Panc1 (cell line): ENCODE measurements at regions not wholly inside any gene's neighbourhood (a gene's known extent, or its start where the extent isn't known, plus 50 kb on each side); places are given as distances from the start of the nearest gene placed in this dataset.

Source experiments
- ATAC-seq: fragments of 200-7000 bp; cut with Tn5 transposase; 2 replicates; pipeline ENCODE4 v1.9.1; 2020; ENCODE audit warnings: mild to moderate bottlenecking, moderate library complexity
- BruUV-seq: library from RNA; stranded (reverse); fragments of 400-500 nt; replicated peaks from 2 replicates; lab custom pipeline; 2021; lab: Mats Ljungman, UMichigan
- CTCF ChIA-PET: fragments of 300-600 bp; sonication (Branson Sonifier 250); formaldehyde crosslinking; loops from one replicate; lab custom pipeline; 2022; ENCODE audit warnings: antibody characterized with exemption; lab: Charles Lee
- POLR2A ChIA-PET: fragments of 300-600 bp; sonication (Branson Sonifier 250); formaldehyde crosslinking; loops from one replicate; lab custom pipeline; 2022; ENCODE audit warnings: antibody characterized with exemption; lab: Charles Lee
- DNase-seq: peaks from one replicate; pipeline ENCODE4 v3.0.0-alpha.2; 2010; ENCODE audit warnings: low read depth, low spot score
- H3K27ac ChIP-seq: 2 replicates; pipeline ENCODE4 v1.5.1; 2011; ENCODE audit warnings: mild to moderate bottlenecking, low read length, inconsistent platforms
- H3K27me3 ChIP-seq: fragments of 200-500 bp; sonication (Bioruptor generic); 2 replicates; pipeline ENCODE4 v1.6.0; 2014; ENCODE audit warnings: low read length, inconsistent platforms; ENCODE audit not compliant: control insufficient read depth, insufficient read depth
- H3K36me3 ChIP-seq: fragments of 200-500 bp; sonication (Bioruptor generic); 2 replicates; pipeline ENCODE4 v1.5.1; 2014; ENCODE audit warnings: inconsistent platforms, mild to moderate bottlenecking, low read length, moderate library complexity; ENCODE audit not compliant: control insufficient read depth, insufficient read depth
- H3K4me1 ChIP-seq: 2 replicates; pipeline ENCODE4 v1.5.1; 2011; ENCODE audit warnings: inconsistent platforms, mild to moderate bottlenecking, low read length, moderate library complexity; ENCODE audit not compliant: control insufficient read depth, insufficient read depth
- H3K4me3 ChIP-seq, 2 experiments: 2 replicates each; pipeline ENCODE4 v1.5.1; 2011 to 2012; ENCODE audit warnings: low read depth in 2 of 2, low read length in 2 of 2, mild to moderate bottlenecking in 2 of 2, inconsistent platforms in 1 of 2, moderate library complexity in 1 of 2
- H3K9me3 ChIP-seq: fragments of 200-500 bp; sonication (Bioruptor generic); 2 replicates; pipeline ENCODE4 v1.5.1; 2014; ENCODE audit warnings: low read depth, mild to moderate bottlenecking, inconsistent platforms, low read length, moderate library complexity; ENCODE audit not compliant: control insufficient read depth, insufficient read depth
- POLR2AphosphoS5 ChIP-seq: IDR thresholded peaks from 2 replicates; pipeline ENCODE4 v1.6.1; 2012; ENCODE audit warnings: mild to moderate bottlenecking, low read depth, low read length, moderate library complexity
- SIN3A ChIP-seq: IDR thresholded peaks from 2 replicates; pipeline ENCODE4 v1.6.1; 2012; ENCODE audit warnings: low read depth, mild to moderate bottlenecking, low read length, moderate library complexity, borderline replicate concordance; ENCODE audit not compliant: insufficient read depth
- TCF7L2 ChIP-seq: IDR thresholded peaks from 2 replicates; pipeline ENCODE4 v1.6.1; 2011; ENCODE audit warnings: mild to moderate bottlenecking, low read depth, low read length, inconsistent platforms
- in situ Hi-C: cut with HindIII; loops from 2 replicates; pipeline ENCODE4 v1.10.0; 2016; ENCODE audit warnings: low sequenced_read_pairs, low pct_unique_long_range_greater_than_20kb
- intact Hi-C: fragments of 100-400 bp; cut with micrococcal nuclease; formaldehyde crosslinking; loops from one replicate; pipeline ENCODE4 v1.10.0; 2022; ENCODE audit not compliant: unreplicated experiment
- TF ChIP-seq, protein P1 (sequence below), 2 experiments: IDR thresholded peaks; 2 replicates each; pipeline ENCODE4 v1.6.1; 2011 to 2012; ENCODE audit warnings: low read depth in 2 of 2, control low read depth in 1 of 2, low read length in 1 of 2, mild to moderate bottlenecking in 1 of 2, moderate library complexity in 1 of 2; ENCODE audit not compliant: insufficient read depth in 1 of 2
- TF ChIP-seq, protein P2 (sequence below): fragments of 450-650 bp; IDR thresholded peaks from 2 replicates; pipeline ENCODE4 v1.5.1; 2017; ENCODE audit warnings: mild to moderate bottlenecking

DNA sequence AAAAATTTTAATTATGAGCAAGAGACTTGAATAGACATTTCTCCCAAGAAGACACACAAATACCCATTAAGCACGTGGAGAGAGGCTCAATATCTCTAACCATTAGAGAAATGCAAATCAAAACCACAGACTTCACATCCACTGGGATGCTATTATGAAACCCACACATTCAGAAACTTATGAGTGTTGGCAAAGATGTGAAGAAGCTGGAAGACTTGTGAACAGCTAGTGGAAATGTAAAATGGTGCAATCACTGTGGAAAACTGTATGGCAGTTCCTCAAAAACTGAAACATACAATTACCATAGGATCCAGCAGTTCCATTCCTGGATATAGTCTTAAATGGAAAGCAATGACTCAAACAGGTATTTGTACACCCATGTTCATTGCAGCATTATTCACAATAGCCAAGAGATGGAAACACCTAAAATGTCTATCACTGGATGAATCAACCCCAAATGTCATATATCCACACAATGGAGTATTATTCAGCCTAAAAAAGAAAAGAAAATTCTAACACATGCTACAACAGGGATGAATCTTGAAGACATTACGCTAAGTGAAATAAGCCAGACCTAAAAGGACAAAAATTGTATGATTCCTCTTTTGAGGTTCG lies 53.5 kb upstream of the FRMD4A start:
- ChIA-PET CTCF (no interaction called here), POLR2A (no interaction called here)
- TF ChIP-seq TCF7L2: no peak
- TF ChIP-seq SIN3A: no peak
- TF ChIP-seq POLR2AphosphoS5: no peak
- TF ChIP-seq, protein P1, sequence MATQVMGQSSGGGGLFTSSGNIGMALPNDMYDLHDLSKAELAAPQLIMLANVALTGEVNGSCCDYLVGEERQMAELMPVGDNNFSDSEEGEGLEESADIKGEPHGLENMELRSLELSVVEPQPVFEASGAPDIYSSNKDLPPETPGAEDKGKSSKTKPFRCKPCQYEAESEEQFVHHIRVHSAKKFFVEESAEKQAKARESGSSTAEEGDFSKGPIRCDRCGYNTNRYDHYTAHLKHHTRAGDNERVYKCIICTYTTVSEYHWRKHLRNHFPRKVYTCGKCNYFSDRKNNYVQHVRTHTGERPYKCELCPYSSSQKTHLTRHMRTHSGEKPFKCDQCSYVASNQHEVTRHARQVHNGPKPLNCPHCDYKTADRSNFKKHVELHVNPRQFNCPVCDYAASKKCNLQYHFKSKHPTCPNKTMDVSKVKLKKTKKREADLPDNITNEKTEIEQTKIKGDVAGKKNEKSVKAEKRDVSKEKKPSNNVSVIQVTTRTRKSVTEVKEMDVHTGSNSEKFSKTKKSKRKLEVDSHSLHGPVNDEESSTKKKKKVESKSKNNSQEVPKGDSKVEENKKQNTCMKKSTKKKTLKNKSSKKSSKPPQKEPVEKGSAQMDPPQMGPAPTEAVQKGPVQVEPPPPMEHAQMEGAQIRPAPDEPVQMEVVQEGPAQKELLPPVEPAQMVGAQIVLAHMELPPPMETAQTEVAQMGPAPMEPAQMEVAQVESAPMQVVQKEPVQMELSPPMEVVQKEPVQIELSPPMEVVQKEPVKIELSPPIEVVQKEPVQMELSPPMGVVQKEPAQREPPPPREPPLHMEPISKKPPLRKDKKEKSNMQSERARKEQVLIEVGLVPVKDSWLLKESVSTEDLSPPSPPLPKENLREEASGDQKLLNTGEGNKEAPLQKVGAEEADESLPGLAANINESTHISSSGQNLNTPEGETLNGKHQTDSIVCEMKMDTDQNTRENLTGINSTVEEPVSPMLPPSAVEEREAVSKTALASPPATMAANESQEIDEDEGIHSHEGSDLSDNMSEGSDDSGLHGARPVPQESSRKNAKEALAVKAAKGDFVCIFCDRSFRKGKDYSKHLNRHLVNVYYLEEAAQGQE (IDR thresholded peaks at IDR 0.05; ENCODE audit: insufficient read depth in 1 of 2, low read depth in 2 of 2, low read length in 1 of 2): no peak
- TF ChIP-seq, protein P2, sequence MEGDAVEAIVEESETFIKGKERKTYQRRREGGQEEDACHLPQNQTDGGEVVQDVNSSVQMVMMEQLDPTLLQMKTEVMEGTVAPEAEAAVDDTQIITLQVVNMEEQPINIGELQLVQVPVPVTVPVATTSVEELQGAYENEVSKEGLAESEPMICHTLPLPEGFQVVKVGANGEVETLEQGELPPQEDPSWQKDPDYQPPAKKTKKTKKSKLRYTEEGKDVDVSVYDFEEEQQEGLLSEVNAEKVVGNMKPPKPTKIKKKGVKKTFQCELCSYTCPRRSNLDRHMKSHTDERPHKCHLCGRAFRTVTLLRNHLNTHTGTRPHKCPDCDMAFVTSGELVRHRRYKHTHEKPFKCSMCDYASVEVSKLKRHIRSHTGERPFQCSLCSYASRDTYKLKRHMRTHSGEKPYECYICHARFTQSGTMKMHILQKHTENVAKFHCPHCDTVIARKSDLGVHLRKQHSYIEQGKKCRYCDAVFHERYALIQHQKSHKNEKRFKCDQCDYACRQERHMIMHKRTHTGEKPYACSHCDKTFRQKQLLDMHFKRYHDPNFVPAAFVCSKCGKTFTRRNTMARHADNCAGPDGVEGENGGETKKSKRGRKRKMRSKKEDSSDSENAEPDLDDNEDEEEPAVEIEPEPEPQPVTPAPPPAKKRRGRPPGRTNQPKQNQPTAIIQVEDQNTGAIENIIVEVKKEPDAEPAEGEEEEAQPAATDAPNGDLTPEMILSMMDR: no peak
- in situ Hi-C loops (no loop called here), intact Hi-C loops (no loop called here)
- H3K9me3 ChIP-seq: no peaks in the 10 kb centered on the region
- H3K4me1 ChIP-seq: no peaks in the 10 kb centered on the region
- H3K4me3 ChIP-seq: no peak overlapping the region
- no peaks in the 10 kb centered on the region for H3K27me3 ChIP-seq
- no TSS peak for BruUV-seq
- no peak overlapping the region for H3K27ac ChIP-seq
- H3K36me3 ChIP-seq: no peaks in the 10 kb centered on the region
- DNase-seq (no peak), ATAC-seq (no peak)

DNA sequence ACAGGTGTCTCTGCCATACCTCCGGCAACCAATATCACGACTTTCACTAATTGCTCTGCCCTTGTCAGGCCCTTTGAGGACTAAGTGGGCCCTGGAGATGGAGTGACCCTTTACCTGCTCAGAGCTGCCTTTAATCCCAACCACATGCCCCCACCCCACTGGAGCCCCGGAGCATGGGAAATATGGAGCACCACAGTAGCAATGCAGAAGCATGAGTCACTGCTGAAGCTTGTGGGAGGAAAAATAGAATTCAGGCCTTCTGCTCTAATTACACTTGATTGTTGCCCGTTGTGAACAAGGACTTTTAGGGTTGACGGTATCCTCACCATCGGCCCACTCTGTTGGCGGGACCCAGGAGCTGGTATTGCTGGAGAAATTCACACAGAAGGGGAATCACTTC lies 52.5 kb upstream of the FRMD4A start:
- no peak for ATAC-seq
- in situ Hi-C loops (no loop called here), intact Hi-C loops (no loop called here)
- CTCF ChIA-PET: no interaction called here
- no peak overlapping the region for H3K27ac ChIP-seq
- H3K9me3 ChIP-seq: no peaks in the 10 kb centered on the region
- BruUV-seq: no TSS peak
- H3K4me3 ChIP-seq: no peak overlapping the region
- TF ChIP-seq, protein P1 (IDR thresholded peaks at IDR 0.05; ENCODE audit: insufficient read depth in 1 of 2, low read depth in 2 of 2, low read length in 1 of 2): no peak
- TF ChIP-seq, protein P2: no peak
- TF ChIP-seq POLR2AphosphoS5 (no peak), TCF7L2 (no peak), SIN3A (no peak)
- no peaks in the 10 kb centered on the region for H3K4me1 ChIP-seq
- H3K27me3 ChIP-seq: no peaks in the 10 kb centered on the region
- POLR2A ChIA-PET: no interaction called here
- no peak for DNase-seq
- no peaks in the 10 kb centered on the region for H3K36me3 ChIP-seq
